AG10803 (cell line): ENCODE measurements at regions not wholly inside any gene's neighbourhood (a gene's known extent, or its start where the extent isn't known, plus 50 kb on each side); places are given as distances from the start of the nearest gene placed in this dataset.

ENCODE experiments used
- DNase-seq: peaks from one replicate; pipeline ENCODE4 v3.0.0; 2010; ENCODE audit warnings: low read depth
- H3K4me3 ChIP-seq: 2 replicates; pipeline ENCODE4 v1.5.1; 2011; ENCODE audit warnings: mild to moderate bottlenecking, low read length, control low read depth
- CTCF ChIP-seq: conservative IDR thresholded peaks from 2 replicates; pipeline ENCODE4 v1.5.1; 2011; ENCODE audit warnings: mild to moderate bottlenecking, low read length, control low read depth, inconsistent platforms

GRCh38 chr12:115004470-115005146, 320.6 kb upstream of the TBX3 start:
- DNase-seq, result peak; percentile 47
- H3K4me3 ChIP-seq, result no peak overlapping the region
- TF ChIP-seq CTCF, result no peak

- TF ChIP-seq CTCF, result no peak
- no peak overlapping the region for H3K4me3 ChIP-seq
- no peak for DNase-seq
Measured at GRCh38 chr12:115002434-115002833, 318.5 kb upstream of the TBX3 start.

DNA sequence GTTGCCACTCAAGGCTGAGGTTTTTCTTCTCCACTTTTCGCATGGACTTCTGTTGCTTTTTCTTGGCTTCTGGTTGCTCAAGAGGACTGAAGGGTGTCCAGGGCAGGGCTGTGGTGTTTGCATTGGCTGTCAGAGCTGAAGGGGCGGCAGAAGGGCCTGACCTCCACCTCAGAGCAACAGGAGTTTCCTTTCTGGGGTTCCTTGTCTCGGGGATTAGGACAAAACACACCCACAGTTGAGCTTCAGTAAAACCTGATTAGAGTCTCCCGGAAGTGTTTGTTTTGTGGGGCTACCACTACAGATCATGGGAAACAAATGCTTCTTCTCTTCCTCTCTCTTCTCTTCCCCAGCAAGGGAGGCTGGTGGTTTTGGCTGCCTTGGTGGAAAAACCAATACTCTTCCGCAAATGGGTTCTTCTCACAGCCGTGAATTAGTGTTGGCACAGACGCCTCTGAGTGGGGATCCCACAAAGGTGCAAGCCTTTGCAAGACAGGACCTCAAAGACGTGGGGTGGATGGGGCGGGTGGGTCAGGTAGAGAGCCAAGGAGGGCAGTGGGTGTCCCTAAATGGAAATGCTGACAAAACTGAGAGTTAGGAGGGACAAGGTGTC, 317.7 kb upstream of the TBX3 start:
- no peak for DNase-seq
- no peak for TF ChIP-seq CTCF
- no peak overlapping the region for H3K4me3 ChIP-seq

DNA sequence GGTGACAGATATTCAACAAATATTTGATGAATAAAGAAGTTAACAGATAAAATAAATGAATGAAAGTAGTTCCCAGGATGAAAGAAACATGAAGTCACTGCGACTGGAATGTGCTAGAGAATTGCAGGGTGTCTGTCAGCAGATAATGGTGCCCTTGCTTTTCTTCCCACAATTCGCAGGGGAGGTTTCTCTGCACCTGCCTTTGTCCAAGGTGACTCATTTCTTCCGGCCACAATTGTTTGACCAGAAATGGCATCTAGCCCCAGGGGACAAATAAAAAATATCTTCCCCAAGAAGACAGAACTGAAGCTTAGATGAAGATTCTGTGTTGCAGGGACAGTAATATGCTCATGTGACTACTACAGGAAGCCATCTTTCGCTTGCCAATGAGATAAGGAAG, 316.1 kb upstream of the TBX3 start:
- DNase-seq, result peak; percentile 13
- TF ChIP-seq CTCF, result no peak
- H3K4me3 ChIP-seq, result no peak overlapping the region

DNA sequence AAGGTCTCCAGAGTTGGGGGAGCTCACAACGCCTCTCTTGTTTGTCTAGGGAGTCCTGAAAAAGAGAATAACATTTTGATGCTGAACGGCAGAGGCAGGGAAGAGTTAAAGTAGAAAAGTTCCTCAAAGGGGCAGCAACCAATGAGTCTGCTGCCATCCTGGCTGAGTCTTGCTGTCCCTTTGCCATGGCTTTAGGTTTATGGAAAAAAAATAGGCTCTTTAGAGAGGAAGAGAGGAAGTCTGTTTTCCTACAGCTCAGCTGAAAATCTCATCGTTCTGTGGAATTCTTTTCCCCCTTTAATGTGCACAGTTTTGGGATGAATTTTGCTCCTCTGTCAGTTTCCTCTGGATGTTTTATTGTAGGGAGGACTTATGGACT, 314.8 kb upstream of the TBX3 start:
- DNase-seq, result no peak
- no peak overlapping the region for H3K4me3 ChIP-seq
- no peak for TF ChIP-seq CTCF

GRCh38 chr12:114998118-114998749, 314.3 kb upstream of the TBX3 start:
- no peak for DNase-seq
- no peak overlapping the region for H3K4me3 ChIP-seq

More at GRCh38 chr12:114998118-114998749, 314.3 kb upstream of the TBX3 start:
- TF ChIP-seq CTCF, result no peak
